ENCODE measurements at regions not wholly inside any gene's neighbourhood (a gene's known extent, or its start where the extent isn't known, plus 50 kb on each side); places are given as distances from the start of the nearest gene placed in this dataset.
A peak's percentile ranks its signal among the peaks of the same experiment; 100 is the strongest.

- ChIA-PET CTCF (interaction anchor here (1.3 to 3.7 kb wide), 2 partner anchors 10 to 297 kb away, joined by 3 to 28 read pairs; no protein-coding TSS in a partner anchor), POLR2A (no interaction called here)
- H3K27ac ChIP-seq = 0 out of 6 replicates have a peak overlapping the region, but pooled peaks of 1 of the 2 experiments have one; percentile 25
- 0 out of 3 replicates have a peak overlapping the region, but pooled peaks have one; percentile 0 for H3K4me2 ChIP-seq
- H3K9me3 ChIP-seq = no peaks in the 10 kb centered on the region
- FAIRE-seq (no peak), ATAC-seq (peak; percentile 47 to 50; a peak in 4 of 6 replicates), DNase-seq (ENCODE audit: low read depth in 1 of 2, low spot score in 1 of 2) (peak in 1 of 2 experiments; percentile 58)
- WGBS (ENCODE audit: missing lambda C conversion rate) = 48% methylated on average over 7 of the region's 7 CpGs
- TF ChIP-seq ESRRA (IDR thresholded peaks at IDR 0.05; ENCODE audit: borderline replicate concordance, low read length) = no peak
- no peak for TF ChIP-seq RARB (CRISPR knock-in tag; IDR thresholded peaks at IDR 0.05)
- TF ChIP-seq TFCP2L1 (CRISPR knock-in tag; IDR thresholded peaks at IDR 0.05) = no peak
- TF ChIP-seq CBX2 (IDR thresholded peaks at IDR 0.05; ENCODE audit: borderline replicate concordance, low read depth) = no peak
- TF ChIP-seq CHD2 (IDR thresholded peaks at IDR 0.05; ENCODE audit: low read length, partially characterized antibody) = no peak
- TF ChIP-seq KDM5A (IDR thresholded peaks at IDR 0.05) = no peak
- TF ChIP-seq MAX (IDR thresholded peaks at IDR 0.05) = no peak
- no peak for TF ChIP-seq SMC3 (IDR thresholded peaks at IDR 0.05)
- no peak for TF ChIP-seq ZNF302 (CRISPR knock-in tag; IDR thresholded peaks at IDR 0.05)
- TF ChIP-seq POLR2AphosphoS2 (conservative IDR thresholded peaks at IDR 0.05; ENCODE audit: low read length) = no peak
- no peak for TF ChIP-seq HDAC2 (IDR thresholded peaks at IDR 0.05)
- no peak for TF ChIP-seq JUN (IDR thresholded peaks at IDR 0.05)
- TF ChIP-seq MAFK (IDR thresholded peaks at IDR 0.05; ENCODE audit: partially characterized antibody) = no peak
- TF ChIP-seq NFE2L2 (conservative IDR thresholded peaks at IDR 0.05; ENCODE audit: low read length) = no peak
- H3K4me3 ChIP-seq = no peak overlapping the region
- no peaks in the 10 kb centered on the region for H3K4me1 ChIP-seq
Observed at GRCh38 chr1:184212649-184213314, 161.3 kb downstream of the TSEN15 start.

- CTCF ChIA-PET = interaction anchor here (3.7 kb wide), 1 partner anchor 9 kb away, joined by 28 read pairs; no protein-coding TSS in a partner anchor
- H3K4me1 ChIP-seq = no peaks in the 10 kb centered on the region
Observed at GRCh38 chr1:184214128-184214527, 162.6 kb downstream of the TSEN15 start.

More at GRCh38 chr1:184214128-184214527, 162.6 kb downstream of the TSEN15 start:
- WGBS (ENCODE audit: missing lambda C conversion rate) = 77% methylated on average over 4 of the region's 4 CpGs
- no peak for TF ChIP-seq HEYL (CRISPR knock-in tag; IDR thresholded peaks at IDR 0.05)
- TF ChIP-seq RCOR1 (IDR thresholded peaks at IDR 0.05; ENCODE audit: low read depth, low read length) = no peak
- TF ChIP-seq MAZ (IDR thresholded peaks at IDR 0.05; ENCODE audit: borderline replicate concordance, low read depth, low read length) = no peak
- TF ChIP-seq SMC3 (IDR thresholded peaks at IDR 0.05) = no peak
- TF ChIP-seq PHF8 (IDR thresholded peaks at IDR 0.05; ENCODE audit: borderline replicate concordance, low read depth) = no peak
- TF ChIP-seq CTCF (IDR thresholded peaks at IDR 0.05) = no peak
- no peak for TF ChIP-seq CHD2 (IDR thresholded peaks at IDR 0.05; ENCODE audit: low read length, partially characterized antibody)
- TF ChIP-seq POLR2A (IDR thresholded peaks at IDR 0.05; ENCODE audit: low read length) = no peak
- TF ChIP-seq HES2 (IDR thresholded peaks at IDR 0.05) = no peak
- no peak for TF ChIP-seq BHLHE40 (IDR thresholded peaks at IDR 0.05; ENCODE audit: low read depth, low read length)
- Histone ChIP-seq H3K4me3 (no peak overlapping the region), H3K9me3 (no peaks in the 10 kb centered on the region), H3K27ac (no peak overlapping the region), H3K4me2 (no peak overlapping the region)
- POLR2A ChIA-PET = no interaction called here
- no peak for ATAC-seq
- no peak for DNase-seq (ENCODE audit: low read depth in 1 of 2, low spot score in 1 of 2)
- no peak for FAIRE-seq

All from A549 (cell line).